SK-N-DZ (cell line): ENCODE measurements at regions not wholly inside any gene's neighbourhood (a gene's known extent, or its start where the extent isn't known, plus 50 kb on each side); places are given as distances from the start of the nearest gene placed in this dataset.

Experiments used
- DNase-seq: peaks from one replicate; pipeline ENCODE4 v3.0.0-alpha.2; 2015; ENCODE audit warnings: low spot score

GRCh38 chr15:93649691-93650235 is 560.8 kb upstream of the RGMA start:
- DNase-seq = no peak

- no peak for DNase-seq
Observed at GRCh38 chr15:93646193-93646592, 557.2 kb upstream of the RGMA start.

- DNase-seq = no peak
Observed at GRCh38 chr15:93645594-93645993, 556.6 kb upstream of the RGMA start.

- DNase-seq = no peak
Observed at GRCh38 chr15:93644595-93644994, 555.6 kb upstream of the RGMA start.

GRCh38 chr15:93640411-93640962 is 551.5 kb upstream of the RGMA start:
- DNase-seq = no peak

- no peak for DNase-seq
Observed at GRCh38 chr15:93631958-93632618, 543.1 kb upstream of the RGMA start.

- no peak for DNase-seq
Observed at GRCh38 chr15:93619597-93619996, 530.6 kb upstream of the RGMA start.

GRCh38 chr15:93617443-93617842 is 528.4 kb upstream of the RGMA start:
- DNase-seq = no peak

GRCh38 chr15:93614386-93615104 is 525.5 kb upstream of the RGMA start:
- no peak for DNase-seq

GRCh38 chr15:93613386-93613785 is 524.4 kb upstream of the RGMA start:
- DNase-seq = no peak

GRCh38 chr15:93612953-93613352 is 523.9 kb upstream of the RGMA start:
- no peak for DNase-seq

GRCh38 chr15:93610944-93611343 is 521.9 kb upstream of the RGMA start:
- no peak for DNase-seq

GRCh38 chr15:93608643-93609148 is 519.7 kb upstream of the RGMA start:
- no peak for DNase-seq

GRCh38 chr15:93603550-93603949 is 514.5 kb upstream of the RGMA start:
- no peak for DNase-seq

GRCh38 chr15:93587059-93587521 is 498.1 kb upstream of the RGMA start:
- DNase-seq = no peak

- no peak for DNase-seq
Observed at GRCh38 chr15:93585012-93585411, 496.0 kb upstream of the RGMA start.

- no peak for DNase-seq
Observed at GRCh38 chr15:93583968-93584367, 495.0 kb upstream of the RGMA start.

- no peak for DNase-seq
Observed at GRCh38 chr15:93583552-93583951, 494.5 kb upstream of the RGMA start.

- no peak for DNase-seq
Observed at GRCh38 chr15:93570527-93570926, 481.5 kb upstream of the RGMA start.

- DNase-seq = no peak
Observed at GRCh38 chr15:93566762-93567161, 477.8 kb upstream of the RGMA start.

GRCh38 chr15:93565201-93565600 is 476.2 kb upstream of the RGMA start:
- DNase-seq = no peak

GRCh38 chr15:93563218-93563617 is 474.2 kb upstream of the RGMA start:
- DNase-seq = no peak
